ENCODE measurements at regions not wholly inside any gene's neighbourhood (a gene's known extent, or its start where the extent isn't known, plus 50 kb on each side); places are given as distances from the start of the nearest gene placed in this dataset.

DNA sequence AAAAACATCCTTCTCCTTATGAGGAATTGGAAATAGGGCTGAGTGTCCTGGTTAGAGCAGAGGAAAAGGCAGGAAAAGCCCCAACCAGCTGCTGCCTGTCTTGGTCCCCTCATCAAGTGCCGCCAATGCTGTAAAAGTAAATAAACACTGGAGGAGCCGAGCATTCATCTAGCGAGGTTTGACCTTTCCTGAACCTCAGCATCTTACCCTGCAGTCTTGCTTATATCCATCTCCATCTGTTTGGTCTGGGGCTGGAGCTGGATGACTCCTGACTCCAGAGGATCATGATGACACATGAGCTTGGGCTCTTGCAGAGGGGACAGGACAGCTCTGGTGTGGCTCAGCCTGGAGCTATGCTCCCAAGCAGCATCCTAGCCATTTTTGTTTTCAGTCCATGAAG, 501.1 kb downstream of the TNS3 start:
- Histone ChIP-seq H3K9me3 (no peaks in the 10 kb centered on the region), H3K27me3 (no peaks in the 10 kb centered on the region), H3K4me1 (no peaks in the 10 kb centered on the region), H3K36me3 (no peaks in the 10 kb centered on the region), H3K4me3 (ENCODE audit: low read depth, low read length) (no peak overlapping the region)
- DNase-seq, result no peak
- TF ChIP-seq, protein P1, sequence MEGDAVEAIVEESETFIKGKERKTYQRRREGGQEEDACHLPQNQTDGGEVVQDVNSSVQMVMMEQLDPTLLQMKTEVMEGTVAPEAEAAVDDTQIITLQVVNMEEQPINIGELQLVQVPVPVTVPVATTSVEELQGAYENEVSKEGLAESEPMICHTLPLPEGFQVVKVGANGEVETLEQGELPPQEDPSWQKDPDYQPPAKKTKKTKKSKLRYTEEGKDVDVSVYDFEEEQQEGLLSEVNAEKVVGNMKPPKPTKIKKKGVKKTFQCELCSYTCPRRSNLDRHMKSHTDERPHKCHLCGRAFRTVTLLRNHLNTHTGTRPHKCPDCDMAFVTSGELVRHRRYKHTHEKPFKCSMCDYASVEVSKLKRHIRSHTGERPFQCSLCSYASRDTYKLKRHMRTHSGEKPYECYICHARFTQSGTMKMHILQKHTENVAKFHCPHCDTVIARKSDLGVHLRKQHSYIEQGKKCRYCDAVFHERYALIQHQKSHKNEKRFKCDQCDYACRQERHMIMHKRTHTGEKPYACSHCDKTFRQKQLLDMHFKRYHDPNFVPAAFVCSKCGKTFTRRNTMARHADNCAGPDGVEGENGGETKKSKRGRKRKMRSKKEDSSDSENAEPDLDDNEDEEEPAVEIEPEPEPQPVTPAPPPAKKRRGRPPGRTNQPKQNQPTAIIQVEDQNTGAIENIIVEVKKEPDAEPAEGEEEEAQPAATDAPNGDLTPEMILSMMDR (IDR thresholded peaks at IDR 0.05; ENCODE audit: low read depth, low read length), result no peak

DNA sequence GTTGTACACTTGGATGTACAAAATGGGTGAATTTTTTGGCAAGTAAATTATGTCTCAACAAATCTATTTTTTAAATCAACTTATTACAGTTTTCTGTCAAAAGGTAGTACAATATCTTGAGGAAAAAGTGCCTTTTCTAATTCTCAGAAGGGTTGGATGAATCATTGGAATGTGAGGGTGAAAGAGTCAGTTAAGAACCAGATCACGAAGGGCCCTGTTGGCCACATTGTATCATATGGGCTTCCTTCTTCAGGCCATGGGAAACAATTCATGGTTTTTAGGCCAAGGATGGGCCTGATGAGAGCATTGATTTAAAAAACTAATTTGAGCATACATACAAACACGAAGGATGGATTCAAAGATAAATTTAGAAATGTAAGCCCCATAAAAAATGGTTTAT, 503.7 kb downstream of the TNS3 start:
- TF ChIP-seq, protein P1 (IDR thresholded peaks at IDR 0.05; ENCODE audit: low read depth, low read length), result no peak
- no peak overlapping the region for H3K4me3 ChIP-seq (ENCODE audit: low read depth, low read length)
- H3K36me3 ChIP-seq, result no peaks in the 10 kb centered on the region
- H3K4me1 ChIP-seq, result no peaks in the 10 kb centered on the region
- H3K9me3 ChIP-seq, result no peaks in the 10 kb centered on the region
- H3K27me3 ChIP-seq, result no peaks in the 10 kb centered on the region
- no peak for DNase-seq

DNA sequence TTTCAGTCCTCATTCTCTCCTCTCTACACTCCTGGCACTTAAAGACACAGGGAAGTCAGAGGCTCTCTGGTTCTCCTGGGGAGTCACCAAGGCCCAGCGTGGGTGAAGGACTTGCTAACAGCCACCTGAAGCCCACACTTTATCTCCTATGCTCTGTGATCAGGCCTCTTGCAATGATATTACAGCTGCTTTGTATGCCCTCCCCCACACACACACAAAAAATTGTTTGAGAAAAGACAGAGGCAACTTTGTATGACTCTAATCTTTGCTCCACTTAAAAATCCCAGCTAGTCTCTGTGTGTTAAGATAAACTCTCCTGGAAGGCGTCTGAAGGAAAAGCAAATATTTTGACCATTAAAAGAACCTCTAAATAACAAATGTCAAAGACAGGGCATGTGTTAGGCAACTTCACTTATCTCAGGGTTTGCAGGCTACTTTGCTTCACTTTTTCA, 507.2 kb downstream of the TNS3 start:
- Histone ChIP-seq H3K36me3 (no peaks in the 10 kb centered on the region), H3K4me3 (ENCODE audit: low read depth, low read length) (no peak overlapping the region), H3K9me3 (no peaks in the 10 kb centered on the region), H3K4me1 (no peaks in the 10 kb centered on the region), H3K27me3 (no peaks in the 10 kb centered on the region)
- no peak for DNase-seq
- TF ChIP-seq, protein P1 (IDR thresholded peaks at IDR 0.05; ENCODE audit: low read depth, low read length), result no peak

DNA sequence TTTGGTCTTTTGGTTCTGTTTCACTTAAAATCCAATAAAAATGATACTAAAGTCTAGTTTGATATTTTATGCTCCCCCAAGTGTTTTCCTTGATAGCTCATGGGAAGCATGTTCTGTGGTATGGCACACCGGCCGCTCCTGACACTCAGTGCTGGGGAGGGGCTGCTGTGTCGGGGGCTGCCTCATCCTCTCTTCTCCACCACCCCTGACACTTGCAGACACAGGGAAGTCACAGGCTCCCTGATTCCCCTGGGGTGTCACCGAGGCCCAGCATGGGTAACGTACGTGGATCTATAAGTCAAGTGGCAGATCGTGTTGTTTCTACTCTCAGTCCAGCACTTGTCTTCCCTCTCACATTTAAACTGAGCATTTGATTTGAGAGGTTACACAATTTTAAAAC, 508.6 kb downstream of the TNS3 start:
- H3K4me3 ChIP-seq (ENCODE audit: low read depth, low read length), result no peak overlapping the region
- TF ChIP-seq, protein P1 (IDR thresholded peaks at IDR 0.05; ENCODE audit: low read depth, low read length), result no peak
- no peak for DNase-seq
- no peaks in the 10 kb centered on the region for H3K27me3 ChIP-seq
- H3K4me1 ChIP-seq, result no peaks in the 10 kb centered on the region
- no peaks in the 10 kb centered on the region for H3K36me3 ChIP-seq
- H3K9me3 ChIP-seq, result no peaks in the 10 kb centered on the region

DNA sequence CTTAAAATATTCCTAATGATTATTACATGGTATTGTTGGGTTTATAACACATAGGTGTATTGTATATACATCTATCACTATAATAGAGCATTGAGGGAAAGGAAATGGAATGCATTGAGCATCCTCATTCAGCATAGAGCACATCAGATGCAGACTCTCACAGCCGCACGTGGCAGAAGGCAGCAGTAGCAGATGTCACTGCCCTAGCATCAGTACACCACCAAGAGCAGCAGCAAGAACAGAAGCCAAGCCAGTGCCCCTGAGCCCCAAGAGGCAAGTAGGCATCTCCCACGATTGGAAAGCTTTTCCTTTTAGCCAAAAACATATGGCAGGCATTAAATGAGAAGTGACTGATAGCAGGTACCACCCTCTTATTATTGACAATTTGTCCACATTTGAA, 510.0 kb downstream of the TNS3 start:
- TF ChIP-seq, protein P1 (IDR thresholded peaks at IDR 0.05; ENCODE audit: low read depth, low read length), result no peak
- H3K27me3 ChIP-seq, result no peaks in the 10 kb centered on the region
- no peaks in the 10 kb centered on the region for H3K9me3 ChIP-seq
- no peaks in the 10 kb centered on the region for H3K36me3 ChIP-seq
- no peak overlapping the region for H3K4me3 ChIP-seq (ENCODE audit: low read depth, low read length)
- DNase-seq, result no peak
- no peaks in the 10 kb centered on the region for H3K4me1 ChIP-seq

DNA sequence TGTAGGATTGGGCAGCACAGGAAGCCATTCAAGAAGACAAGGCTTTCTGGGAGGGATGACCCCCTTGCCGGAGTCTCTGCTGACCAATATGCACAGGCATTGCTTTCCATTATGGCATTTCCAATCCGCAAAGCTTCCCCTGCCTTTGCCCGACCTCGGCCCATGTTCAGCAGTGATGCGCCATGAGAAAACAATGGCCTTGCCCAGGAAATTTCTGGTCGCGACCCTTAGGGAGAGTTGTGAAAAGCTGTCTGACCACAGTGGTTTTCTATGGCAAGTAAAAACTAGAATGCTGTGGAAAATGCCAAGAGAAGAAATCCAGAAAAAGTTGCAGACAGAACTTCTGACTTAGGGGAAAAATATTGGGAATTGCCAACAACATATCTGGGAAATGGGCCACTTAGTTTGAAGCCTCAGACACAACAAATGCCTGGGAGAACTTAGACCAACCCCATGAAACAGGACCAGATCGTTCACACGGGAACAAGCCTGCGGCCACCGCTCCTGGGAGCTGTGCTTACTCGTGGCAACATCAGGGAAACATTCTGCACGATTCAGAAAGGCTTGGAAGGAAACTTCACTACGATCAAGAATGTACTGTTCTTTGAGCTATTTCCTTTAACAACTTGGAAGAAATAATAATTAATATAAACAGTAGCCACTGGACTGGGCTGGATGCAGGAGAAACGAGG, 512.4 kb downstream of the TNS3 start:
- Histone ChIP-seq H3K27me3 (no peaks in the 10 kb centered on the region), H3K36me3 (no peaks in the 10 kb centered on the region), H3K9me3 (no peaks in the 10 kb centered on the region), H3K4me3 (ENCODE audit: low read depth, low read length) (no peak overlapping the region), H3K4me1 (no peaks in the 10 kb centered on the region)
- TF ChIP-seq, protein P1 (IDR thresholded peaks at IDR 0.05; ENCODE audit: low read depth, low read length), result no peak
- no peak for DNase-seq

Data from BE2C (cell line).